Lower leg skin (tissue), 3 donors: ENCODE measurements at regions not wholly inside any gene's neighbourhood (a gene's known extent, or its start where the extent isn't known, plus 50 kb on each side); places are given as distances from the start of the nearest gene placed in this dataset.

Experiments
- CTCF ChIP-seq, 3 donors: fragments of 450-650 bp; IDR thresholded peaks; one replicate each; pipeline ENCODE4 v1.5.1; 2016; ENCODE audit warnings: antibody characterized with exemption in 3 of 3, mild to moderate bottlenecking in 3 of 3, moderate library complexity in 2 of 3
- POLR2A ChIP-seq, 2 donors: fragments of 450-650 bp; IDR thresholded peaks; one replicate each; pipeline ENCODE4 v1.6.1; 2016 to 2017; ENCODE audit warnings: antibody characterized with exemption in 2 of 2, mild to moderate bottlenecking in 1 of 2, moderate library complexity in 1 of 2

- TF ChIP-seq CTCF (IDR thresholded peaks at IDR 0.05) = no peak
- TF ChIP-seq POLR2A (IDR thresholded peaks at IDR 0.05) = no peak
Measured at GRCh38 chr1:38555130-38555529, 304.4 kb downstream of the RRAGC start.
